ENCODE measurements at regions not wholly inside any gene's neighbourhood (a gene's known extent, or its start where the extent isn't known, plus 50 kb on each side); places are given as distances from the start of the nearest gene placed in this dataset.

DNA sequence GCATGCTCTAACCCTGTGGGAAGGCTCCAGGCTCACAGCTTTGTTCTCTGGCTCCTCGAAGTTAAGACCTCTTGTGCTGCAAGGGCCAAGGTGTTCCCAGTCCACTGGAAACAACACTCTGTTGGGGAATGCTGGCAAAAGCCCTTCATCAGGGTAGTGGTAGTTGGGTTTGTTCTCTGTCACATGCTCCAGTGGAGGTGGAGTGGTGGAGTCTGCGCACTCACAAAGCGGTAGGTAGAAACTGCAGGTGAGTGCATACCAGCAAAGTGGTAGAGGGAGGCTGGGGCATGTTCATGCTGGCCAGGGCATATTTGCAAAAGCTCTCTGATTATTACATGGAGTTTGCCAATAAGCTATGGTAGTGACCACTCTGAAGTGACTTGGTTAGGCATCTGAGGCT lies 410.5 kb downstream of the CDH19 start:
- TF ChIP-seq POLR2AphosphoS5 (IDR thresholded peaks at IDR 0.05; ENCODE audit: borderline replicate concordance, low read depth, low read length) (no peak), EZH2 (IDR thresholded peaks at IDR 0.05) (no peak)
